ENCODE measurements at regions not wholly inside any gene's neighbourhood (a gene's known extent, or its start where the extent isn't known, plus 50 kb on each side); places are given as distances from the start of the nearest gene placed in this dataset.
"Not testable (repeated sequence)": the region's sequence is repeated elsewhere in the genome, so short reads cannot be mapped to it uniquely, and the experiment has no call there.

- no peaks in the 10 kb centered on the region for H3K4me1 ChIP-seq
- no peak for DNase-seq
- no peaks in the 10 kb centered on the region for H3K27me3 ChIP-seq
- ATAC-seq, result no peak
- H3K36me3 ChIP-seq, result no peaks in the 10 kb centered on the region
- no peak overlapping the region for H3K4me3 ChIP-seq
- TF ChIP-seq CTCF (IDR thresholded peaks at IDR 0.05), result no peak
- peak overlapping the region; percentile 56 for H3K27ac ChIP-seq
- intact Hi-C loops (cut with DNase I), result no loop called here
- no peaks in the 10 kb centered on the region for H3K9me3 ChIP-seq
Measured at GRCh38 chr3:153400641-153401040, 238.6 kb downstream of the RAP2B start.

- Histone ChIP-seq H3K36me3 (no peaks in the 10 kb centered on the region), H3K4me1 (no peaks in the 10 kb centered on the region), H3K27me3 (no peaks in the 10 kb centered on the region), H3K9me3 (no peaks in the 10 kb centered on the region), H3K27ac (no peak overlapping the region), H3K4me3 (no peak overlapping the region)
- ATAC-seq (no peak), DNase-seq (no peak)
- intact Hi-C loops (cut with DNase I), result no loop called here
- no peak for TF ChIP-seq CTCF (IDR thresholded peaks at IDR 0.05)
Measured at GRCh38 chr3:153404157-153404556, 242.1 kb downstream of the RAP2B start.

GRCh38 chr3:153405320-153405719 is 243.3 kb downstream of the RAP2B start:
- H3K9me3 ChIP-seq; intact Hi-C loops (cut with DNase I); H3K4me3 ChIP-seq; H3K36me3 ChIP-seq; H3K27ac ChIP-seq; H3K27me3 ChIP-seq; DNase-seq; H3K4me1 ChIP-seq; ATAC-seq: not testable (repeated sequence)

GRCh38 chr3:153410517-153410916 is 248.5 kb downstream of the RAP2B start:
- Histone ChIP-seq H3K27me3 (no peaks in the 10 kb centered on the region), H3K4me1 (no peaks in the 10 kb centered on the region), H3K4me3 (no peak overlapping the region), H3K9me3 (peaks cover under 1% of the 10 kb centered on the region), H3K36me3 (no peaks in the 10 kb centered on the region), H3K27ac (no peak overlapping the region)
- ATAC-seq, result no peak
- TF ChIP-seq CTCF (IDR thresholded peaks at IDR 0.05), result no peak
- intact Hi-C loops (cut with DNase I), result no loop called here
- DNase-seq, result no peak

- ATAC-seq (no peak), DNase-seq (no peak)
- intact Hi-C loops (cut with DNase I), result no loop called here
- no peaks in the 10 kb centered on the region for H3K36me3 ChIP-seq
- H3K4me1 ChIP-seq, result no peaks in the 10 kb centered on the region
- peaks cover 4% of the 10 kb centered on the region for H3K9me3 ChIP-seq
- H3K4me3 ChIP-seq, result no peak overlapping the region
- H3K27ac ChIP-seq, result no peak overlapping the region
- no peak for TF ChIP-seq CTCF (IDR thresholded peaks at IDR 0.05)
- H3K27me3 ChIP-seq, result no peaks in the 10 kb centered on the region
Measured at GRCh38 chr3:153414982-153415381, 253.0 kb downstream of the RAP2B start.

GRCh38 chr3:153422314-153422713 is 260.3 kb downstream of the RAP2B start:
- no peaks in the 10 kb centered on the region for H3K27me3 ChIP-seq
- no peak for ATAC-seq
- no peaks in the 10 kb centered on the region for H3K4me1 ChIP-seq
- H3K36me3 ChIP-seq, result no peaks in the 10 kb centered on the region
- no peaks in the 10 kb centered on the region for H3K9me3 ChIP-seq
- no peak for DNase-seq
- intact Hi-C loops (cut with DNase I), result no loop called here
- no peak for TF ChIP-seq CTCF (IDR thresholded peaks at IDR 0.05)
- no peak overlapping the region for H3K4me3 ChIP-seq
- H3K27ac ChIP-seq, result no peak overlapping the region

- H3K27ac ChIP-seq; H3K4me3 ChIP-seq; H3K9me3 ChIP-seq; H3K4me1 ChIP-seq; DNase-seq; intact Hi-C loops (cut with DNase I); ATAC-seq; H3K27me3 ChIP-seq; H3K36me3 ChIP-seq: not testable (repeated sequence)
Measured at GRCh38 chr3:153423820-153424219, 261.8 kb downstream of the RAP2B start.
